ENCODE measurements at regions not wholly inside any gene's neighbourhood (a gene's known extent, or its start where the extent isn't known, plus 50 kb on each side); places are given as distances from the start of the nearest gene placed in this dataset.

DNA sequence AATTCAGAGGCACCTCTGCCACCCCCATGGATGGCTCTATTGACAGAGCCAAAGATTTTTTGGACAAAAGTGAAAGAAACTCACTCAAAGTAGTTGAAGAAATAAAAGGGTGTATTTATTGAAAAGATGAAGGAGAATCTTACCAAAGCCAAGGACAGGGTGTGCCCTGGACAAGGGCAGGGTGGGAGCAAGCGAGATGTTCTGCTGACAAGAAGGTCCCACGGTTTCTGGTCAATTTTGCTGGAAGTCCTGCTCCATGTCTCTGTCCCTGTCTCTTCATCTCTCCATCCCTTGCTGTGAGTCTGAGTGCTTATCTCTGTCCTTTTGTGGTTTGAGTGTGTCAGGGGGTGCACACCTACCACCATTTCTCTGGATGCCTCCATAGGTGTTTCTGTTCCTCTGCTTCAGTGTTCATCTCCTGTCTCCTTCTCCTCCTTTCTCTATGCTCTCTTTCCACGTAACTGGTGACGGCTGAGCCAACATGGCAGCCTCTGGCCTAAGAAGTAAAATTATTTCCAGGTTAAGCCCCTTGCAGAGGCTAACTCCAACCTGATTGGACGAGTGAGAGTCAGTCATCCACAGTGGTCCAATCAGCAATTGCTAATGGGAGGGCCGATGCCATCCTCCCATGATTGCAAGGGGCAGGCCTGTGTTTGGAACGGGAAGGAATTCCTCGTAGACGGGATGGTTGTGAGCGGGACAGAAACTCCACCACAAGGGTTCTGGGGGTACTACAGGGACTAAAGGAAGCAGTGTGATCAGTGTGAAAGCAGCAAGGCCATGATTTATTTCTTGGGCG, 502.1 kb upstream of the CDH4 start (continued):
- TF ChIP-seq HDAC6 (IDR thresholded peaks at IDR 0.05; ENCODE audit: low read depth, low read length), result no peak
- TF ChIP-seq CHD2 (IDR thresholded peaks at IDR 0.05; ENCODE audit: low read length), result peak; percentile 85

Data from H1 (cell line).